ENCODE measurements at regions not wholly inside any gene's neighbourhood (a gene's known extent, or its start where the extent isn't known, plus 50 kb on each side); places are given as distances from the start of the nearest gene placed in this dataset.

GRCh38 chr13:106159295-106160195 lies 375.9 kb downstream of the EFNB2 start:
- H3K36me3 ChIP-seq: no peaks in the 10 kb centered on the region
- intact Hi-C loops (cut with DNase I): no loop called here
- H3K9me3 ChIP-seq: no peaks in the 10 kb centered on the region
- 49 to 56% methylated on average over 20 of the region's 20 CpGs for WGBS, 2 donors
- peak; percentile 53 to 55 for DNase-seq
- H3K27me3 ChIP-seq: no peaks in the 10 kb centered on the region
- peaks cover 20 to 21% of the 10 kb centered on the region in 2 donors for H3K4me1 ChIP-seq
- TF ChIP-seq CTCF (IDR thresholded peaks at IDR 0.05): no peak
- no peak for TF ChIP-seq POLR2A (IDR thresholded peaks at IDR 0.05)
- H3K27ac ChIP-seq: peak overlapping the region in 1 of 3 donors; percentile 17
- no peak overlapping the region for H3K4me3 ChIP-seq (replicated peaks in 1 of 3)

GRCh38 chr13:106156468-106156867 lies 379.0 kb downstream of the EFNB2 start:
- no peak for DNase-seq
- WGBS, 2 donors: 93 to 98% methylated on average over 4 of the region's 4 CpGs
- Histone ChIP-seq H3K27me3 (no peaks in the 10 kb centered on the region), H3K4me3 (replicated peaks in 1 of 3) (no peak overlapping the region), H3K9me3 (no peaks in the 10 kb centered on the region), H3K27ac (no peak overlapping the region), H3K4me1 (peaks cover 20 to 21% of the 10 kb centered on the region in 2 donors), H3K36me3 (no peaks in the 10 kb centered on the region)
- intact Hi-C loops (cut with DNase I): no loop called here
- TF ChIP-seq CTCF (IDR thresholded peaks at IDR 0.05) (no peak), POLR2A (IDR thresholded peaks at IDR 0.05) (no peak)

GRCh38 chr13:106155411-106155810 lies 380.1 kb downstream of the EFNB2 start:
- TF ChIP-seq CTCF (IDR thresholded peaks at IDR 0.05) (no peak), POLR2A (IDR thresholded peaks at IDR 0.05) (no peak)
- H3K27ac ChIP-seq: no peak overlapping the region
- WGBS, 2 donors: 93 to 97% methylated on average over 6 of the region's 6 CpGs

GRCh38 chr13:106153876-106154275 lies 381.6 kb downstream of the EFNB2 start:
- Histone ChIP-seq H3K4me3 (replicated peaks in 1 of 3) (no peak overlapping the region), H3K36me3 (no peaks in the 10 kb centered on the region), H3K4me1 (peaks cover under 1 to 1% of the 10 kb centered on the region in 2 donors), H3K27ac (no peak overlapping the region), H3K9me3 (no peaks in the 10 kb centered on the region), H3K27me3 (no peaks in the 10 kb centered on the region)
- no peak for TF ChIP-seq CTCF (IDR thresholded peaks at IDR 0.05)
- TF ChIP-seq POLR2A (IDR thresholded peaks at IDR 0.05): no peak
- no peak for DNase-seq
- intact Hi-C loops (cut with DNase I): no loop called here
- WGBS, 2 donors: 0 to 95% methylated on average over 1 of the region's 1 CpG

More at GRCh38 chr13:106155411-106155810, 380.1 kb downstream of the EFNB2 start:
- Histone ChIP-seq H3K9me3 (no peaks in the 10 kb centered on the region), H3K36me3 (no peaks in the 10 kb centered on the region), H3K4me3 (replicated peaks in 1 of 3) (no peak overlapping the region), H3K4me1 (peaks cover 12% of the 10 kb centered on the region in 2 donors), H3K27me3 (no peaks in the 10 kb centered on the region)
- no peak for DNase-seq
- intact Hi-C loops (cut with DNase I): no loop called here

GRCh38 chr13:106153041-106153440 lies 382.4 kb downstream of the EFNB2 start:
- WGBS, 2 donors: 93 to 94% methylated on average over 9 of the region's 9 CpGs
- Histone ChIP-seq H3K4me3 (replicated peaks in 1 of 3) (no peak overlapping the region), H3K27me3 (no peaks in the 10 kb centered on the region)

More at GRCh38 chr13:106153041-106153440, 382.4 kb downstream of the EFNB2 start:
- H3K9me3 ChIP-seq: no peaks in the 10 kb centered on the region
- intact Hi-C loops (cut with DNase I): no loop called here
- DNase-seq: no peak
- H3K36me3 ChIP-seq: no peaks in the 10 kb centered on the region
- H3K4me1 ChIP-seq: no peaks in the 10 kb centered on the region
- TF ChIP-seq CTCF (IDR thresholded peaks at IDR 0.05) (no peak), POLR2A (IDR thresholded peaks at IDR 0.05) (no peak)
- no peak overlapping the region for H3K27ac ChIP-seq

Data from thyroid gland (tissue), 4 donors.